ENCODE measurements at regions not wholly inside any gene's neighbourhood (a gene's known extent, or its start where the extent isn't known, plus 50 kb on each side); places are given as distances from the start of the nearest gene placed in this dataset.
"Not testable (repeated sequence)": the region's sequence is repeated elsewhere in the genome, so short reads cannot be mapped to it uniquely, and the experiment has no call there.

GRCh38 chr5:30498509-30498908, 695.0 kb upstream of the CDH6 start:
- not testable (repeated sequence) for TF ChIP-seq ISL1 (CRISPR knock-in tag; IDR thresholded peaks at IDR 0.05); ZFP3 (CRISPR knock-in tag; IDR thresholded peaks at IDR 0.05); TOX (CRISPR knock-in tag; IDR thresholded peaks at IDR 0.05; ENCODE audit: borderline replicate concordance); ZNF70 (CRISPR knock-in tag; IDR thresholded peaks at IDR 0.05); ARNTL (CRISPR knock-in tag; IDR thresholded peaks at IDR 0.05; ENCODE audit: borderline replicate concordance, low read depth); CSDC2 (CRISPR knock-in tag; IDR thresholded peaks at IDR 0.05); PATZ1 (CRISPR knock-in tag; IDR thresholded peaks at IDR 0.05; ENCODE audit: borderline replicate concordance); CREB5 (CRISPR knock-in tag; IDR thresholded peaks at IDR 0.05; ENCODE audit: low read depth); ZNF8 (CRISPR knock-in tag; IDR thresholded peaks at IDR 0.05)

Measured in SK-N-SH treated with all-trans-retinoic acid at 6 μM for 48 hours (cell line).